Stimulated activated CD8-positive, alpha-beta memory T cell treated with anti-CD3 and anti-CD28 coated beads, Interleukin-12 subunit alpha, Interleukin-12 subunit beta, amount 100 ng/mL, for 1 hour (primary cell): ENCODE measurements at regions not wholly inside any gene's neighbourhood (a gene's known extent, or its start where the extent isn't known, plus 50 kb on each side); places are given as distances from the start of the nearest gene placed in this dataset.
"Not testable (repeated sequence)": the region's sequence is repeated elsewhere in the genome, so short reads cannot be mapped to it uniquely, and the experiment has no call there.

ENCODE experiments used
- DNase-seq: peaks from one replicate; pipeline ENCODE4 v3.0.0-alpha.2; 2020; ENCODE audit warnings: low read depth

GRCh38 chr1:243074224-243074623 is 180.9 kb downstream of the CEP170 start:
- not testable (repeated sequence) for DNase-seq

- DNase-seq, result not testable (repeated sequence)
Observed at GRCh38 chr1:243067056-243067455, 188.0 kb downstream of the CEP170 start.

- DNase-seq, result not testable (repeated sequence)
Observed at GRCh38 chr1:243061965-243062364, 193.1 kb downstream of the CEP170 start.

- DNase-seq, result not testable (repeated sequence)
Observed at GRCh38 chr1:243055510-243055909, 199.6 kb downstream of the CEP170 start.

GRCh38 chr1:243055091-243055490 is 200.0 kb downstream of the CEP170 start:
- not testable (repeated sequence) for DNase-seq

- not testable (repeated sequence) for DNase-seq
Observed at GRCh38 chr1:243054681-243055080, 200.4 kb downstream of the CEP170 start.

- DNase-seq, result not testable (repeated sequence)
Observed at GRCh38 chr1:243053048-243053447, 202.0 kb downstream of the CEP170 start.

GRCh38 chr1:243050613-243051012 is 204.5 kb downstream of the CEP170 start:
- not testable (repeated sequence) for DNase-seq

- not testable (repeated sequence) for DNase-seq
Observed at GRCh38 chr1:243049716-243050115, 205.4 kb downstream of the CEP170 start.

- DNase-seq, result not testable (repeated sequence)
Observed at GRCh38 chr1:243021365-243021764, 233.7 kb downstream of the CEP170 start.

GRCh38 chr1:243019030-243019635 is 235.9 kb downstream of the CEP170 start:
- DNase-seq, result peak; percentile 6

- DNase-seq, result not testable (repeated sequence)
Observed at GRCh38 chr1:243010719-243011118, 244.4 kb downstream of the CEP170 start.

- DNase-seq, result not testable (repeated sequence)
Observed at GRCh38 chr1:243001003-243001402, 254.1 kb downstream of the CEP170 start.

- DNase-seq, result not testable (repeated sequence)
Observed at GRCh38 chr1:242992776-242993175, 262.3 kb downstream of the CEP170 start.

GRCh38 chr1:242985096-242985495 is 270.0 kb downstream of the CEP170 start:
- DNase-seq, result not testable (repeated sequence)

GRCh38 chr1:242973341-242973740 is 281.7 kb downstream of the CEP170 start:
- DNase-seq, result not testable (repeated sequence)

- no peak for DNase-seq
Observed at GRCh38 chr1:242966892-242967291, 288.2 kb downstream of the CEP170 start.

GRCh38 chr1:242959397-242959796 is 295.7 kb downstream of the CEP170 start:
- not testable (repeated sequence) for DNase-seq

- not testable (repeated sequence) for DNase-seq
Observed at GRCh38 chr1:242954945-242955344, 300.1 kb downstream of the CEP170 start.

- no peak for DNase-seq
Observed at GRCh38 chr1:242946206-242946605, 308.9 kb downstream of the CEP170 start.

- DNase-seq, result not testable (repeated sequence)
Observed at GRCh38 chr1:242936725-242937124, 318.4 kb downstream of the CEP170 start.

- not testable (repeated sequence) for DNase-seq
Observed at GRCh38 chr1:242924717-242925116, 330.4 kb downstream of the CEP170 start.

GRCh38 chr1:242923603-242924002 is 331.5 kb downstream of the CEP170 start:
- not testable (repeated sequence) for DNase-seq

- DNase-seq, result not testable (repeated sequence)
Observed at GRCh38 chr1:242914729-242915128, 340.4 kb downstream of the CEP170 start.
